ENCODE measurements at regions not wholly inside any gene's neighbourhood (a gene's known extent, or its start where the extent isn't known, plus 50 kb on each side); places are given as distances from the start of the nearest gene placed in this dataset.

DNA sequence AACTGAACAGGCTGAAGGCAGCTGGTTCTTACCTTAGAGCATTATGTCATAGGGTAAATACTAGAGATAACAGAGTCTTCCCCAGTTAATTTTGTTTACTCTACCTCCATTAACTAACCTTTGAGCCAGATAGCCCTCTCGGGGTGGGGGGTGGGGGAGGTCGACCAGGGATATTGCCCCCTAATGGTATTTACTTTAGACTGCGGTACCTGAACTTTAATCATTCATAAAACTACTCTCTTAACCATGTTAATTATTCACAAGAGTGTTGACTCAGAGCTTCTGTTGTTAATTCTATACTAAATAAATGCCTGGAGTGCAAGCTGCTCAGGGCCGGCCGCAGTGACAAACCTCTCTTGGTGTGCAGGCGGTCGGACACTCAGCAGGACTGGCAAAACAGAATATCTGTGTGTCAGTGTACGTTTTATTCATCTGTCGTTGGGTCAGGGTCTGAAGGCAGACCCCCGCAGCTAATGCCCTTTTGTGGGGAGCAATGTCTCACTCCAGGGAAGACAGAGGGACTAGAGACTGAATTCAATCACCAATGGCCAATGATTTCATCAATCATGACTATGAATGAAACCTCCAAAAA lies 152.4 kb upstream of the COL21A1 start:
- no peak for TF ChIP-seq EZH2 (IDR thresholded peaks at IDR 0.05; ENCODE audit: low read length, unreplicated experiment)
- TF ChIP-seq, protein P1, sequence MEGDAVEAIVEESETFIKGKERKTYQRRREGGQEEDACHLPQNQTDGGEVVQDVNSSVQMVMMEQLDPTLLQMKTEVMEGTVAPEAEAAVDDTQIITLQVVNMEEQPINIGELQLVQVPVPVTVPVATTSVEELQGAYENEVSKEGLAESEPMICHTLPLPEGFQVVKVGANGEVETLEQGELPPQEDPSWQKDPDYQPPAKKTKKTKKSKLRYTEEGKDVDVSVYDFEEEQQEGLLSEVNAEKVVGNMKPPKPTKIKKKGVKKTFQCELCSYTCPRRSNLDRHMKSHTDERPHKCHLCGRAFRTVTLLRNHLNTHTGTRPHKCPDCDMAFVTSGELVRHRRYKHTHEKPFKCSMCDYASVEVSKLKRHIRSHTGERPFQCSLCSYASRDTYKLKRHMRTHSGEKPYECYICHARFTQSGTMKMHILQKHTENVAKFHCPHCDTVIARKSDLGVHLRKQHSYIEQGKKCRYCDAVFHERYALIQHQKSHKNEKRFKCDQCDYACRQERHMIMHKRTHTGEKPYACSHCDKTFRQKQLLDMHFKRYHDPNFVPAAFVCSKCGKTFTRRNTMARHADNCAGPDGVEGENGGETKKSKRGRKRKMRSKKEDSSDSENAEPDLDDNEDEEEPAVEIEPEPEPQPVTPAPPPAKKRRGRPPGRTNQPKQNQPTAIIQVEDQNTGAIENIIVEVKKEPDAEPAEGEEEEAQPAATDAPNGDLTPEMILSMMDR (conservative IDR thresholded peaks at IDR 0.05; ENCODE audit: low read depth, low read length), result no peak
- no peak for TF ChIP-seq EZH2phosphoT487 (IDR thresholded peaks at IDR 0.05; ENCODE audit: borderline replicate concordance, low read length)
- Histone ChIP-seq H3K27ac (ENCODE audit: low read length) (0 out of 2 replicates have a peak overlapping the region, but pooled peaks have one; percentile 13), H3K27me3 (ENCODE audit: low read length) (no peaks in the 10 kb centered on the region), H3F3A (ENCODE audit: low read length, unreplicated experiment) (no peaks in the 10 kb centered on the region), H3K9me3 (ENCODE audit: low read length) (no peaks in the 10 kb centered on the region), H3K79me2 (ENCODE audit: low read length) (no peaks in the 10 kb centered on the region), H3K9ac (ENCODE audit: low read length) (no peak overlapping the region), H4K20me1 (ENCODE audit: low read length) (no peaks in the 10 kb centered on the region), H3K36me3 (ENCODE audit: low read depth, low read length) (no peaks in the 10 kb centered on the region), H3K4me1 (ENCODE audit: insufficient read depth, low read length) (peaks cover 30% of the 10 kb centered on the region), H3K9me2 (replicated peaks; ENCODE audit: low read length) (no peaks in the 10 kb centered on the region), H3K4me3 (ENCODE audit: low read length) (no peak overlapping the region), H3K4me2 (ENCODE audit: low read length) (peak overlapping the region; percentile 50), H2AFZ (ENCODE audit: low read length) (no peak overlapping the region)
- peak; percentile 27 for DNase-seq
- ChIA-PET POLR2A (ENCODE audit: unreplicated experiment) (interaction anchor here (0.7 kb wide), 1 partner anchor 8 kb away, joined by 3 read pairs; no protein-coding TSS in a partner anchor), CTCF (no interaction called here)
- ATAC-seq, result peak; percentile 78
- no TSS peak for BruUV-seq (replicated peaks)
- intact Hi-C loops (cut with micrococcal nuclease), result no loop called here

DNA sequence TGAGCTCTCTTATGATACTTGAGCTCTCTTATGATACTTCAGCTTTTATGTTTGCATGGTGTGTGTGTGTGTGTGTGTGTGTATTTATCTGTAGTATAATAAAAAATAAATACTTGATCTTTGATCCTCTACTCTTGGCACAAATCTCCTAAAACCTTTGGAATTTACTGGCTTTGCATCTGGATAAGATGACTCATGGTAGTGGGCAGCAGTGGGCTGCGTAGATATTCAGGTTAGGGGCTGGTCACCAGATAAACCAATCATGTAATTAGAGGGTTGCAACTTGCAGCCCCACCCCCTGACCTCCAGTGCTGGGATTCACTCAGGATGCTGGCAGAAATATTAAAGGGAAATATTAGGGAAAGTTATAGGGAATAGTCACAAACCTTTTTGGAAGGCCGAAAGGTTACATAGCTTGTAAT lies 151.9 kb upstream of the COL21A1 start:
- ATAC-seq (peak; percentile 78), DNase-seq (peak; percentile 76)
- Histone ChIP-seq H3K79me2 (ENCODE audit: low read length) (no peaks in the 10 kb centered on the region), H3K27ac (ENCODE audit: low read length) (0 out of 2 replicates have a peak overlapping the region, but pooled peaks have one; percentile 13), H3K27me3 (ENCODE audit: low read length) (no peaks in the 10 kb centered on the region), H3K9ac (ENCODE audit: low read length) (no peak overlapping the region), H3K9me3 (ENCODE audit: low read length) (no peaks in the 10 kb centered on the region), H3K4me2 (ENCODE audit: low read length) (peak overlapping the region; percentile 50), H2AFZ (ENCODE audit: low read length) (no peak overlapping the region), H3K4me3 (ENCODE audit: low read length) (no peak overlapping the region), H3F3A (ENCODE audit: low read length, unreplicated experiment) (no peaks in the 10 kb centered on the region), H4K20me1 (ENCODE audit: low read length) (no peaks in the 10 kb centered on the region), H3K36me3 (ENCODE audit: low read depth, low read length) (no peaks in the 10 kb centered on the region), H3K9me2 (replicated peaks; ENCODE audit: low read length) (no peaks in the 10 kb centered on the region), H3K4me1 (ENCODE audit: insufficient read depth, low read length) (peaks cover 25% of the 10 kb centered on the region)
- ChIA-PET POLR2A (ENCODE audit: unreplicated experiment) (interaction anchor here (0.7 kb wide), 1 partner anchor 9 kb away, joined by 3 read pairs; no protein-coding TSS in a partner anchor), CTCF (no interaction called here)
- BruUV-seq (replicated peaks), result no TSS peak
- intact Hi-C loops (cut with micrococcal nuclease), result no loop called here
- TF ChIP-seq, protein P1 (conservative IDR thresholded peaks at IDR 0.05; ENCODE audit: low read depth, low read length), result no peak

DNA sequence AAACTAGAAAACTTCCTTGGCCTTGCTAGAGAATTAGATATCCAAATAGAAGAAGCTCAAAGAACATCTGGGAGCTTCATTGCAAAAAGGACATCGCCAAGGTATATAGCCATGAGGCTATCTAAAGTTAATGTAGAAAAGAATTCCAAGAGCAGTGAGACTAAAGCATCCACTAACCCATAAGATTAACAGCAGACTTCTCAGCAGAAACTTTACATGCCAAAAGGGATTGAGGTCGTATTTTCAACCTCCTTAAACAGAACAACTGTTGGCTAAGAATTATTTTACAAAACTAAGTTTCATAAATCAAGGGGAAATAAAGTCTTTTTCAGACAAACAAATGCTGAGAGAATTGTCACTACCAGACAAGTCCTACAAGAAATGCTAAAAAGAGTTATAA lies 149.1 kb upstream of the COL21A1 start:
- CTCF ChIA-PET, result no interaction called here
- Histone ChIP-seq H3K79me2 (ENCODE audit: low read length) (no peaks in the 10 kb centered on the region), H3K9me2 (replicated peaks; ENCODE audit: low read length) (no peaks in the 10 kb centered on the region), H3K27ac (ENCODE audit: low read length) (no peak overlapping the region), H3K4me3 (ENCODE audit: low read length) (no peak overlapping the region), H4K20me1 (ENCODE audit: low read length) (no peaks in the 10 kb centered on the region), H3K4me2 (ENCODE audit: low read length) (no peak overlapping the region), H3K9ac (ENCODE audit: low read length) (no peak overlapping the region), H2AFZ (ENCODE audit: low read length) (no peak overlapping the region), H3F3A (ENCODE audit: low read length, unreplicated experiment) (no peaks in the 10 kb centered on the region), H3K9me3 (ENCODE audit: low read length) (no peaks in the 10 kb centered on the region), H3K36me3 (ENCODE audit: low read depth, low read length) (no peaks in the 10 kb centered on the region), H3K4me1 (ENCODE audit: insufficient read depth, low read length) (peaks cover 22% of the 10 kb centered on the region), H3K27me3 (ENCODE audit: low read length) (no peaks in the 10 kb centered on the region)
- POLR2A ChIA-PET (ENCODE audit: unreplicated experiment), result interaction anchor here (0.6 kb wide), 1 partner anchor 70 kb away, joined by 10 read pairs; no protein-coding TSS in a partner anchor
- intact Hi-C loops (cut with micrococcal nuclease), result no loop called here
- ATAC-seq (no peak), DNase-seq (no peak)
- no TSS peak for BruUV-seq (replicated peaks)
- TF ChIP-seq EZH2 (IDR thresholded peaks at IDR 0.05; ENCODE audit: low read length, unreplicated experiment) (no peak), EZH2phosphoT487 (IDR thresholded peaks at IDR 0.05; ENCODE audit: borderline replicate concordance, low read length) (no peak)
- TF ChIP-seq, protein P1 (conservative IDR thresholded peaks at IDR 0.05; ENCODE audit: low read depth, low read length), result no peak
